ENCODE measurements at regions not wholly inside any gene's neighbourhood (a gene's known extent, or its start where the extent isn't known, plus 50 kb on each side); places are given as distances from the start of the nearest gene placed in this dataset.

DNA sequence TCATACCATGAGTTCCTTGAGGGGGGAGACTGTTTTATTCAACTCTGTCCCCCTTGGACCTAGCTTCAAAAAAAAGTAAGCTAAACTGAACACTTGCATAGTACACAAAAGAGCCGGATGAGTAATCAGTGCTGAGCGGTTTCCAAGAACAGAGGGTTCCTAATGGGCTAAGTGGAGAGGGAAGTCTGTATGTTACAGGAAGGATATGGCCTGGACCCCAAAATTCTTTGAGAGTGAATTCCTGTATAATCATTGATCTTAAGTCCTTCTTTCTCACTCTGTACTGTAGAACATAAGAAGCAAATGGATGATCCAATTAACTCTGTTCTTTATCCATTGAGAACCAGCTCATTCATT is 324.7 kb upstream of the CNR1 start:
- FAIRE-seq = no peak
- H3K36me3 ChIP-seq (ENCODE audit: control insufficient read depth in 2 of 2, extremely low read depth in 1 of 2, insufficient read depth in 2 of 2, low read length in 2 of 2) = no peaks in the 10 kb centered on the region
- H3K9me3 ChIP-seq (ENCODE audit: control insufficient read depth, low read depth, low read length) = no peaks in the 10 kb centered on the region
- H3K27me3 ChIP-seq (ENCODE audit: control insufficient read depth, extremely low read depth, insufficient read depth, low read length) = no peaks in the 10 kb centered on the region
- DNase-seq (ENCODE audit: low read depth, low spot score) = no peak
- H3K4me1 ChIP-seq (ENCODE audit: control insufficient read depth, extremely low read depth, insufficient read depth, low read length) = no peaks in the 10 kb centered on the region
- no peak overlapping the region for H3K4me2 ChIP-seq (ENCODE audit: control insufficient read depth, extremely low read depth, insufficient read depth, low read depth, low read length)
- H3K27ac ChIP-seq (ENCODE audit: control insufficient read depth, insufficient read depth, low read length) = no peak overlapping the region
- H3K4me3 ChIP-seq (ENCODE audit: control insufficient read depth in 2 of 3, extremely low read depth in 1 of 3, insufficient read depth in 2 of 3, low read depth in 1 of 3, low read length in 3 of 3) = no peak overlapping the region
- no peak overlapping the region for H2AFZ ChIP-seq (ENCODE audit: control insufficient read depth, low read length)
- H4K20me1 ChIP-seq (ENCODE audit: control insufficient read depth, extremely low read depth, insufficient read depth, low read length) = no peaks in the 10 kb centered on the region
- no peaks in the 10 kb centered on the region for H3K9me1 ChIP-seq (ENCODE audit: control insufficient read depth, extremely low read depth, insufficient read depth, low read length)
- no peaks in the 10 kb centered on the region for H3K79me2 ChIP-seq (ENCODE audit: control insufficient read depth, insufficient read depth, low read length)
- TF ChIP-seq EZH2 (IDR thresholded peaks at IDR 0.05; ENCODE audit: low read length) = no peak
- TF ChIP-seq, protein P1, sequence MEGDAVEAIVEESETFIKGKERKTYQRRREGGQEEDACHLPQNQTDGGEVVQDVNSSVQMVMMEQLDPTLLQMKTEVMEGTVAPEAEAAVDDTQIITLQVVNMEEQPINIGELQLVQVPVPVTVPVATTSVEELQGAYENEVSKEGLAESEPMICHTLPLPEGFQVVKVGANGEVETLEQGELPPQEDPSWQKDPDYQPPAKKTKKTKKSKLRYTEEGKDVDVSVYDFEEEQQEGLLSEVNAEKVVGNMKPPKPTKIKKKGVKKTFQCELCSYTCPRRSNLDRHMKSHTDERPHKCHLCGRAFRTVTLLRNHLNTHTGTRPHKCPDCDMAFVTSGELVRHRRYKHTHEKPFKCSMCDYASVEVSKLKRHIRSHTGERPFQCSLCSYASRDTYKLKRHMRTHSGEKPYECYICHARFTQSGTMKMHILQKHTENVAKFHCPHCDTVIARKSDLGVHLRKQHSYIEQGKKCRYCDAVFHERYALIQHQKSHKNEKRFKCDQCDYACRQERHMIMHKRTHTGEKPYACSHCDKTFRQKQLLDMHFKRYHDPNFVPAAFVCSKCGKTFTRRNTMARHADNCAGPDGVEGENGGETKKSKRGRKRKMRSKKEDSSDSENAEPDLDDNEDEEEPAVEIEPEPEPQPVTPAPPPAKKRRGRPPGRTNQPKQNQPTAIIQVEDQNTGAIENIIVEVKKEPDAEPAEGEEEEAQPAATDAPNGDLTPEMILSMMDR (optimal IDR thresholded peaks at IDR 0.05 in 1 of 3, IDR thresholded peaks at IDR 0.05 in 1 of 3, conservative IDR thresholded peaks at IDR 0.05 in 1 of 3; ENCODE audit: extremely low read depth in 1 of 3, insufficient read depth in 2 of 3, low read length in 3 of 3) = no peak
- no peak overlapping the region for H3K9ac ChIP-seq (ENCODE audit: control insufficient read depth, extremely low read depth, insufficient read depth, low read length)
- dilution Hi-C loops (cut with MboI; ENCODE audit: extremely low pct_ligation_motif_present, low sequenced_read_pairs) = no loop called here

DNA sequence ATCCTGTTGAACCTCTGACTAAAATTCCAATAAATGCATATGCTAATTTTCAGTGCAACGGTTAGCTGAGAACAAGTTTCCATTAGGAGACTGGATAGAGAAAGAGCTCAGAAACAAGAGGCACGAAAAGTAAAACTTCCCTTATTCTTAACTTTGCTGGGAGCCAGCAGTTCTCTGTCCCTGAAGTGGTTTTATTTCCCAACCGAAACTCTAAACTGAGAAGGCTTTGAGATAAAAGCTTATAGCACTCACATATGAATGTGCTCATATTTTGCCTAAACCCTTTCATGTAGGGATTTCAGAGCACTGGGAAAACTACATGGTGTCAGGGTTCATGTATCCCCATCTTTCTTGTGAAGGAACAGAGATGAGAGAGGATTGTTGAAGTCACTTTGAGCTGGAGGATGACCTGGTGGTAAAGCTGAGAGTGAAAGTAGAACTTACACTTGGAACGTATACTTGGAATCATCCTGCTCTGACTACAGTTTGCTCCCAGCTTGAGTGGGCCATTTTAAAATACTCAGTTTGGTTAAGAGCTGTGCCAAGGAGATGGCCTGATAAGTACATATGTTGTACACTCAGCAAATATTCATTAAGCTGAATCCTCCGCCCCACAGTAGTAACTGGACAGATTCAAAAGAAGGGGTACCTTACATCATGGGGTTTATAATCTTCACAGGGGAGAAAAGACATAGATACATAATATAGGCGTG is 324.2 kb upstream of the CNR1 start:
- no peak overlapping the region for H3K27ac ChIP-seq (ENCODE audit: control insufficient read depth, insufficient read depth, low read length)
- no peaks in the 10 kb centered on the region for H4K20me1 ChIP-seq (ENCODE audit: control insufficient read depth, extremely low read depth, insufficient read depth, low read length)
- no peak for FAIRE-seq
- no peak overlapping the region for H3K9ac ChIP-seq (ENCODE audit: control insufficient read depth, extremely low read depth, insufficient read depth, low read length)
- H3K79me2 ChIP-seq (ENCODE audit: control insufficient read depth, insufficient read depth, low read length) = no peaks in the 10 kb centered on the region
- no peak for DNase-seq (ENCODE audit: low read depth, low spot score)
- H3K4me2 ChIP-seq (ENCODE audit: control insufficient read depth, extremely low read depth, insufficient read depth, low read depth, low read length) = no peak overlapping the region
- H3K27me3 ChIP-seq (ENCODE audit: control insufficient read depth, extremely low read depth, insufficient read depth, low read length) = no peaks in the 10 kb centered on the region
- no peaks in the 10 kb centered on the region for H3K4me1 ChIP-seq (ENCODE audit: control insufficient read depth, extremely low read depth, insufficient read depth, low read length)
- no peak for TF ChIP-seq EZH2 (IDR thresholded peaks at IDR 0.05; ENCODE audit: low read length)
- TF ChIP-seq, protein P1 (optimal IDR thresholded peaks at IDR 0.05 in 1 of 3, IDR thresholded peaks at IDR 0.05 in 1 of 3, conservative IDR thresholded peaks at IDR 0.05 in 1 of 3; ENCODE audit: extremely low read depth in 1 of 3, insufficient read depth in 2 of 3, low read length in 3 of 3) = no peak
- no peaks in the 10 kb centered on the region for H3K36me3 ChIP-seq (ENCODE audit: control insufficient read depth in 2 of 2, extremely low read depth in 1 of 2, insufficient read depth in 2 of 2, low read length in 2 of 2)
- H3K9me1 ChIP-seq (ENCODE audit: control insufficient read depth, extremely low read depth, insufficient read depth, low read length) = no peaks in the 10 kb centered on the region
- no peak overlapping the region for H2AFZ ChIP-seq (ENCODE audit: control insufficient read depth, low read length)
- no peak overlapping the region for H3K4me3 ChIP-seq (ENCODE audit: control insufficient read depth in 2 of 3, extremely low read depth in 1 of 3, insufficient read depth in 2 of 3, low read depth in 1 of 3, low read length in 3 of 3)
- H3K9me3 ChIP-seq (ENCODE audit: control insufficient read depth, low read depth, low read length) = no peaks in the 10 kb centered on the region
- dilution Hi-C loops (cut with MboI; ENCODE audit: extremely low pct_ligation_motif_present, low sequenced_read_pairs) = no loop called here
